Prostate gland (tissue), 2 donors: ENCODE measurements at regions not wholly inside any gene's neighbourhood (a gene's known extent, or its start where the extent isn't known, plus 50 kb on each side); places are given as distances from the start of the nearest gene placed in this dataset.

Source experiments
- DNase-seq: peaks from one replicate; pipeline ENCODE4 v3.0.0-alpha.2; 2019; ENCODE audit warnings: low spot score
- H3K27ac ChIP-seq, 2 donors: fragments of 200-600 bp; sonication (generic); 2 replicates each; pipeline ENCODE4 v1.5.1; 2017 to 2019
- H3K27me3 ChIP-seq: fragments of 200-600 bp; sonication (generic); replicated peaks from 2 replicates; pipeline ENCODE4 v1.5.1; 2019; ENCODE audit not compliant: insufficient read depth
- H3K36me3 ChIP-seq, 2 donors: fragments of 200-600 bp; sonication (generic); 1 replicate in 1 of 2; 2 replicates in 1 of 2; pipeline versions ENCODE4 v1.5.1 to v1.8.1; 2017 to 2019
- H3K4me1 ChIP-seq: fragments of 200-600 bp; sonication (generic); replicated peaks from 2 replicates; pipeline ENCODE4 v1.5.1; 2019
- H3K4me3 ChIP-seq, 2 donors: fragments of 200-600 bp; sonication (generic); 2 replicates each; pipeline ENCODE4 v1.5.1; 2017 to 2019
- H3K9me3 ChIP-seq: fragments of 200-600 bp; sonication (generic); 2 replicates; pipeline ENCODE4 v1.5.1; 2017
- POLR2A ChIP-seq: fragments of 450-650 bp; IDR thresholded peaks from one replicate; pipeline ENCODE4 v1.6.1; 2016; ENCODE audit warnings: antibody characterized with exemption, mild to moderate bottlenecking
- POLR2AphosphoS5 ChIP-seq: sonication (generic); formaldehyde crosslinking; IDR thresholded peaks from one replicate; pipeline ENCODE4 v1.6.1; 2017; ENCODE audit warnings: antibody characterized with exemption
- WGBS: methylation state at CpG from one replicate; pipeline ENCODE4 v1.1.5; 2018; 5-methylcytosine and 5-hydroxymethylcytosine counted together
- intact Hi-C: fragments of 100-400 bp; cut with DNase I; formaldehyde crosslinking; loops from one replicate; pipeline ENCODE4 v1.14.2; 2022
- TF ChIP-seq, protein P1 (sequence below), 4 experiments: fragments of 200-600 bp in 2 of 4; fragments of 450-650 bp in 2 of 4; sonication (generic) in 2 of 4; IDR thresholded peaks; 1 replicate in 3 of 4; 2 replicates in 1 of 4; pipeline ENCODE4 v1.5.1; 2016 to 2019; ENCODE audit warnings: antibody characterized with exemption in 4 of 4, mild to moderate bottlenecking in 2 of 4, moderate library complexity in 2 of 4

DNA sequence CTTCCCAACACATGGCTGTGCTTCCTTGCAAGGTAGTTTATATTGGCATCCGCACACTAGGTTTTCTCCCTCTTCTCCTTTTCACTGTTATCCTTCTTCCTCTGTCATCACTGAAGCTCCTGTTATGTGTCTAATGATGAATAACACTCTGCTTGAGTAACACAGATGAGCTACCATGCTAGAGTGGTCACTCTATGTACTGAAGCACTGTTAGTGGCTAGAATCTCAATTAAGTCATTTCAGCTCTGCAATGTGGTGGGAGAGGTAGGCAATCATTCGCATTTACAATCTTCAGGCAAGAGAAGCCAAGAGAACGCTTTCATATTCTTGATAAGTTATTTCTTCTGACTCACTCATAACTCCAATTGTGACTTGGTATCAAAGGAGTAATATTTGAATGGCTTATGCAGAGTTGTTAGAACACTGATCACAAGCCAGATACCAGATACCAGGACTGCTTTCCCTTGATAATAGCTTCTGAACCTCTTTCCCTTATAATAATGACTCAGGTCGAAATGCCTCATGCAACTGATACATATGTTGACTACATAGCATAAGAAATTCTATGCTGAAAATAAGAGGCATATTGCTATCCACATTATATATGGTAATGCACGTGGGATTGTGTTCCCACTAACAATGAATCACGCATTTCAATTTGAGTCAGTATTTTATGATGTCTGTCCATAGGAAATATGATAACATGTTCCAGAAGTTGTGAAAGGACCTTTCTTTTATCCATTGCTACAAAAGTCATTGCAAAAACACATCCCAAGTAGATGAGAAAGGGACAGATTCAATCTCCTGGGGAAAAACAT lies 158.0 kb upstream of the HS3ST3A1 start:
- TF ChIP-seq POLR2AphosphoS5 (no peak), POLR2A (no peak)
- TF ChIP-seq, protein P1, sequence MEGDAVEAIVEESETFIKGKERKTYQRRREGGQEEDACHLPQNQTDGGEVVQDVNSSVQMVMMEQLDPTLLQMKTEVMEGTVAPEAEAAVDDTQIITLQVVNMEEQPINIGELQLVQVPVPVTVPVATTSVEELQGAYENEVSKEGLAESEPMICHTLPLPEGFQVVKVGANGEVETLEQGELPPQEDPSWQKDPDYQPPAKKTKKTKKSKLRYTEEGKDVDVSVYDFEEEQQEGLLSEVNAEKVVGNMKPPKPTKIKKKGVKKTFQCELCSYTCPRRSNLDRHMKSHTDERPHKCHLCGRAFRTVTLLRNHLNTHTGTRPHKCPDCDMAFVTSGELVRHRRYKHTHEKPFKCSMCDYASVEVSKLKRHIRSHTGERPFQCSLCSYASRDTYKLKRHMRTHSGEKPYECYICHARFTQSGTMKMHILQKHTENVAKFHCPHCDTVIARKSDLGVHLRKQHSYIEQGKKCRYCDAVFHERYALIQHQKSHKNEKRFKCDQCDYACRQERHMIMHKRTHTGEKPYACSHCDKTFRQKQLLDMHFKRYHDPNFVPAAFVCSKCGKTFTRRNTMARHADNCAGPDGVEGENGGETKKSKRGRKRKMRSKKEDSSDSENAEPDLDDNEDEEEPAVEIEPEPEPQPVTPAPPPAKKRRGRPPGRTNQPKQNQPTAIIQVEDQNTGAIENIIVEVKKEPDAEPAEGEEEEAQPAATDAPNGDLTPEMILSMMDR (IDR thresholded peaks at IDR 0.05): no peak
- intact Hi-C loops: no loop called here
- Histone ChIP-seq H3K9me3 (no peaks in the 10 kb centered on the region), H3K27ac (no peak overlapping the region), H3K36me3 (no peaks in the 10 kb centered on the region), H3K4me1 (no peaks in the 10 kb centered on the region), H3K27me3 (no peaks in the 10 kb centered on the region), H3K4me3 (no peak overlapping the region)
- DNase-seq: no peak
- WGBS: 80% methylated on average over 6 of the region's 6 CpGs

- WGBS: 81% methylated on average over 2 of the region's 2 CpGs
Observed at GRCh38 chr17:13761038-13761603, 159.4 kb upstream of the HS3ST3A1 start.

GRCh38 chr17:13765701-13766100 lies 164.0 kb upstream of the HS3ST3A1 start:
- WGBS: 79% methylated on average over 2 of the region's 2 CpGs
- no peak for DNase-seq
- no peaks in the 10 kb centered on the region for H3K9me3 ChIP-seq
- no peaks in the 10 kb centered on the region for H3K27me3 ChIP-seq
- intact Hi-C loops: no loop called here
- H3K4me3 ChIP-seq: no peak overlapping the region
- no peaks in the 10 kb centered on the region for H3K4me1 ChIP-seq
- no peak overlapping the region for H3K27ac ChIP-seq
- H3K36me3 ChIP-seq: no peaks in the 10 kb centered on the region
- no peak for TF ChIP-seq POLR2A
- TF ChIP-seq POLR2AphosphoS5: no peak
- TF ChIP-seq, protein P1 (IDR thresholded peaks at IDR 0.05): no peak

More at GRCh38 chr17:13761038-13761603, 159.4 kb upstream of the HS3ST3A1 start:
- DNase-seq: no peak
- intact Hi-C loops: no loop called here
- Histone ChIP-seq H3K4me3 (no peak overlapping the region), H3K27ac (no peak overlapping the region), H3K4me1 (no peaks in the 10 kb centered on the region), H3K27me3 (no peaks in the 10 kb centered on the region), H3K36me3 (no peaks in the 10 kb centered on the region), H3K9me3 (no peaks in the 10 kb centered on the region)
- TF ChIP-seq POLR2AphosphoS5 (no peak), POLR2A (no peak)
- TF ChIP-seq, protein P1 (IDR thresholded peaks at IDR 0.05): no peak

GRCh38 chr17:13770702-13771101 lies 169.0 kb upstream of the HS3ST3A1 start:
- Histone ChIP-seq H3K9me3 (no peaks in the 10 kb centered on the region), H3K27me3 (no peaks in the 10 kb centered on the region), H3K27ac (no peak overlapping the region), H3K36me3 (no peaks in the 10 kb centered on the region), H3K4me1 (no peaks in the 10 kb centered on the region), H3K4me3 (no peak overlapping the region)
- TF ChIP-seq POLR2AphosphoS5: no peak
- TF ChIP-seq POLR2A: no peak
- TF ChIP-seq, protein P1 (IDR thresholded peaks at IDR 0.05): no peak
- intact Hi-C loops: no loop called here
- WGBS: 95% methylated on average over 3 of the region's 3 CpGs
- DNase-seq: no peak

- Histone ChIP-seq H3K36me3 (no peaks in the 10 kb centered on the region), H3K27me3 (no peaks in the 10 kb centered on the region), H3K27ac (no peak overlapping the region), H3K4me1 (no peaks in the 10 kb centered on the region), H3K4me3 (no peak overlapping the region), H3K9me3 (no peaks in the 10 kb centered on the region)
- 31% methylated on average over 3 of the region's 3 CpGs for WGBS
- TF ChIP-seq, protein P1 (IDR thresholded peaks at IDR 0.05): no peak
- no peak for TF ChIP-seq POLR2AphosphoS5
- TF ChIP-seq POLR2A: no peak
- no peak for DNase-seq
- intact Hi-C loops: no loop called here
Observed at GRCh38 chr17:13775450-13775849, 173.7 kb upstream of the HS3ST3A1 start.
